H1 (cell line): ENCODE measurements at regions not wholly inside any gene's neighbourhood (a gene's known extent, or its start where the extent isn't known, plus 50 kb on each side); places are given as distances from the start of the nearest gene placed in this dataset.

ENCODE experiments used
- CEBPB ChIP-seq: IDR thresholded peaks from 2 replicates; pipeline ENCODE4 v1.6.1; 2012; ENCODE audit warnings: low read depth, low read length
- EGR1 ChIP-seq: IDR thresholded peaks from 2 replicates; pipeline ENCODE4 v1.6.1; 2011; ENCODE audit warnings: low read depth, low read length, borderline replicate concordance
- KDM1A ChIP-seq: fragments of 200-600, 300-600 bp; sonication (generic); IDR thresholded peaks from 2 replicates; pipeline ENCODE4 v1.7.1; 2016; ENCODE audit warnings: mild to moderate bottlenecking, low read length, borderline replicate concordance
- PHF8 ChIP-seq: fragments of 200-600 bp; sonication (generic); conservative IDR thresholded peaks from 2 replicates; pipeline ENCODE4 v1.7.1; 2012; ENCODE audit warnings: low read depth, mild to moderate bottlenecking, inconsistent platforms, low read length, moderate library complexity

DNA sequence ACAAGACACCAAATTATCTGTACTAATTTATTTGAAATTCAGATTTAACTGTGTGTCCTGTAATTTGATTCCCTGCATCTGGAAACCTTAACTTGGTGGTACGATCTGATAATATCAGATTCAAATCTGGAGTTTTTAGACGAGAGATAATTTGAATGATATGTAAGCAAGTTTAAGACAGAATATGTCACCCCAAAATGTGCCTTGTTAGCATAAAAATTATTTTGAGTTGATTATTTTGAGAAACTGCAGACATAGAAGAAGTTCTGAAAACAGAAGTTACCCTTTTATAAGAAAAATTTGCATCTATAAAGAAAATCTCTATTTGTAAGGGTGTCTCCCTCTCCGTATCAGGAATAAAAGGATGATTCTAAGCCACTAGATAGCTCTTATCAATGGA, 1202.8 kb downstream of the ROBO2 start (continued):
- TF ChIP-seq PHF8 (no peak), CEBPB (no peak), EGR1 (no peak), KDM1A (no peak)
- TF ChIP-seq, all 59 proteins: peak for 0
